ENCODE measurements at regions not wholly inside any gene's neighbourhood (a gene's known extent, or its start where the extent isn't known, plus 50 kb on each side); places are given as distances from the start of the nearest gene placed in this dataset.

- POLR2A ChIA-PET: interaction anchor here (0.7 kb wide), 1 partner anchor 792 kb away, joined by 7 read pairs; no protein-coding TSS in a partner anchor
- TF ChIP-seq IRF2 (CRISPR knock-in tag; IDR thresholded peaks at IDR 0.05; ENCODE audit: borderline replicate concordance, low read depth): no peak
- TF ChIP-seq E2F1 (CRISPR knock-in tag; IDR thresholded peaks at IDR 0.05): no peak
- peaks cover 28% of the 10 kb centered on the region for H3K9me3 Mint-ChIP-seq
- H3K4me1 Mint-ChIP-seq: peaks cover 39% of the 10 kb centered on the region
- H3K4me3 Mint-ChIP-seq: no peak overlapping the region
- ATAC-seq (no peak), DNase-seq (ENCODE audit: low spot score) (no peak)
- no peak overlapping the region; the same call in 1 of the 2 replicates for H3K27ac Mint-ChIP-seq
- CTCF ChIA-PET: interaction anchor here (0.7 to 1.8 kb wide), 2 partner anchors 121 to 437 kb away, joined by 3 to 9 read pairs; no protein-coding TSS in a partner anchor
- peaks cover 6% of the 10 kb centered on the region for H3K27me3 Mint-ChIP-seq (ENCODE audit: low read depth)
- peaks cover 13% of the 10 kb centered on the region for H3K36me3 Mint-ChIP-seq
These were observed 173.9 kb upstream of the ARL4C start for GRCh38 chr2:234670806-234671205.

GRCh38 chr2:234670052-234670451 lies 173.2 kb upstream of the ARL4C start:
- TF ChIP-seq ZNF425 (CRISPR knock-in tag; conservative IDR thresholded peaks at IDR 0.05): no peak
- TF ChIP-seq GTF2I (CRISPR knock-in tag; conservative IDR thresholded peaks at IDR 0.05): no peak
- TF ChIP-seq TEAD1 (CRISPR knock-in tag; IDR thresholded peaks at IDR 0.05): no peak
- no peak for TF ChIP-seq ATF3 (CRISPR knock-in tag; conservative IDR thresholded peaks at IDR 0.05)
- TF ChIP-seq ZNF263 (CRISPR knock-in tag; IDR thresholded peaks at IDR 0.05; ENCODE audit: low read depth): no peak
- TF ChIP-seq CDX4 (CRISPR knock-in tag; IDR thresholded peaks at IDR 0.05; ENCODE audit: borderline replicate concordance): no peak
- Mint-ChIP-seq H3K27ac (no peak overlapping the region), H3K27me3 (ENCODE audit: low read depth) (peaks cover 6% of the 10 kb centered on the region), H3K9me3 (peaks cover 36% of the 10 kb centered on the region), H3K4me3 (no peak overlapping the region), H3K36me3 (peaks cover 19% of the 10 kb centered on the region), H3K4me1 (peaks cover 31% of the 10 kb centered on the region)
- ATAC-seq: no peak
- ChIA-PET CTCF (interaction anchor here (0.6 to 1.8 kb wide), 15 partner anchors 8 to 447 kb away, joined by 3 to 9 read pairs (median 4); no protein-coding TSS in a partner anchor), POLR2A (no interaction called here)
- no peak for DNase-seq (ENCODE audit: low spot score)

GRCh38 chr2:234669621-234670020 lies 172.7 kb upstream of the ARL4C start:
- ATAC-seq (peak; percentile 81), DNase-seq (ENCODE audit: low spot score) (peak; percentile 57)
- ChIA-PET POLR2A (no interaction called here), CTCF (interaction anchor here (0.6 to 1.8 kb wide), 19 partner anchors 9 to 447 kb away, joined by 3 to 9 read pairs (median 3); no protein-coding TSS in a partner anchor)
- Mint-ChIP-seq H3K27ac (no peak overlapping the region), H3K4me1 (peaks cover 27% of the 10 kb centered on the region), H3K4me3 (no peak overlapping the region), H3K9me3 (peaks cover 36% of the 10 kb centered on the region), H3K36me3 (peaks cover 20% of the 10 kb centered on the region), H3K27me3 (ENCODE audit: low read depth) (peaks cover 6% of the 10 kb centered on the region)
- TF ChIP-seq SMAD3 (CRISPR knock-in tag; IDR thresholded peaks at IDR 0.05; ENCODE audit: borderline replicate concordance): no peak
- TF ChIP-seq PRDM15 (CRISPR knock-in tag; IDR thresholded peaks at IDR 0.05): peak; percentile 62
- peak; percentile 28 for TF ChIP-seq CTCF (IDR thresholded peaks at IDR 0.05)
- TF ChIP-seq ZNF263 (CRISPR knock-in tag; IDR thresholded peaks at IDR 0.05; ENCODE audit: low read depth): no peak
- TF ChIP-seq ZNF121 (CRISPR knock-in tag; IDR thresholded peaks at IDR 0.05): no peak

Measured in WTC11 (cell line).